Fibroblast of pulmonary artery (primary cell): ENCODE measurements at regions not wholly inside any gene's neighbourhood (a gene's known extent, or its start where the extent isn't known, plus 50 kb on each side); places are given as distances from the start of the nearest gene placed in this dataset.

Experiments
- DNase-seq: peaks from one replicate; pipeline ENCODE4 v3.0.0-alpha.2; 2010; ENCODE audit warnings: low read depth
- H3K4me3 ChIP-seq: replicated peaks from 2 replicates; pipeline ENCODE4 v1.5.1; 2011; ENCODE audit warnings: low read depth, mild to moderate bottlenecking, control low read depth, low read length, moderate library complexity
- TF ChIP-seq, protein P1 (sequence below): IDR thresholded peaks from 2 replicates; pipeline ENCODE4 v1.5.1; 2011; ENCODE audit warnings: mild to moderate bottlenecking, control low read depth, low read length, inconsistent platforms; ENCODE audit errors: missing control alignments

DNA sequence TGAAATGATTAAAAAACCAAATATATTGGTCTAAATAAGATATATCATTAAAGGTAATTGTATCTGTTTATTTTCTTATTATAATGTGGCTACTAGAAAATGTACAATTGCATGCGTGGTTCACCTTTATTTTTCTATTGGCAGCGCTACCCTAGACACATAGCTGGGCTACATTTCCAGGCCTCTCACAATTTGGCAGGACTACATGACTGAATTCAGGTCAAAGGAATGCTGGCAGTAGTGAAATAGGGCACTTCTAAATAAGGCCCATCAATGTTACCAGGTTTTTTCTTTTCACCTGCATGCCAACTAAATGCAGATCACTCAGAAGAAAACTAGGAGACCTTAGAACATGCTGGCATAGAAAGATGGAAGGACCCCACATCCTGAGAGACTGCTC is 1072.9 kb upstream of the SLIT2 start:
- DNase-seq, result no peak
- TF ChIP-seq, protein P1, sequence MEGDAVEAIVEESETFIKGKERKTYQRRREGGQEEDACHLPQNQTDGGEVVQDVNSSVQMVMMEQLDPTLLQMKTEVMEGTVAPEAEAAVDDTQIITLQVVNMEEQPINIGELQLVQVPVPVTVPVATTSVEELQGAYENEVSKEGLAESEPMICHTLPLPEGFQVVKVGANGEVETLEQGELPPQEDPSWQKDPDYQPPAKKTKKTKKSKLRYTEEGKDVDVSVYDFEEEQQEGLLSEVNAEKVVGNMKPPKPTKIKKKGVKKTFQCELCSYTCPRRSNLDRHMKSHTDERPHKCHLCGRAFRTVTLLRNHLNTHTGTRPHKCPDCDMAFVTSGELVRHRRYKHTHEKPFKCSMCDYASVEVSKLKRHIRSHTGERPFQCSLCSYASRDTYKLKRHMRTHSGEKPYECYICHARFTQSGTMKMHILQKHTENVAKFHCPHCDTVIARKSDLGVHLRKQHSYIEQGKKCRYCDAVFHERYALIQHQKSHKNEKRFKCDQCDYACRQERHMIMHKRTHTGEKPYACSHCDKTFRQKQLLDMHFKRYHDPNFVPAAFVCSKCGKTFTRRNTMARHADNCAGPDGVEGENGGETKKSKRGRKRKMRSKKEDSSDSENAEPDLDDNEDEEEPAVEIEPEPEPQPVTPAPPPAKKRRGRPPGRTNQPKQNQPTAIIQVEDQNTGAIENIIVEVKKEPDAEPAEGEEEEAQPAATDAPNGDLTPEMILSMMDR, result no peak
- no peak overlapping the region for H3K4me3 ChIP-seq

DNA sequence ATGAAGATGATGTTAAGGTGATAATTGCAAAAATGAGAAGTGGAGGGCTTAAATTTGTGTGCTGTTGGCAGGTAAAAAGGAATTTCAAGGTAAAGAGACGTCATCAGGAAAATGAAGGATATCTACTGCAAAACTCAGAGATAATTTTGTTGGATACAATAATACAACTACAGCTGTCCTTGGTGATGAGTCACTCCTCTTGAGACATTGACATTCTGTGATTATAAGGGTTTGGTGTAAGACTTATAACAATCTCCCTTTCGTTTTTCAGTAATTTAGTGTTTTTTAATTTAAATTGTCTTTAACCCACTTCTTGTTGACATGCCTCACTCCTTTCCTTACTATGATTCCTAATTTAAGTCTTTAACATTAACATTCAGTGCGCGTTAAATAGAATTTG is 1074.1 kb upstream of the SLIT2 start:
- TF ChIP-seq, protein P1, result no peak
- DNase-seq, result peak; percentile 10
- no peak overlapping the region for H3K4me3 ChIP-seq

DNA sequence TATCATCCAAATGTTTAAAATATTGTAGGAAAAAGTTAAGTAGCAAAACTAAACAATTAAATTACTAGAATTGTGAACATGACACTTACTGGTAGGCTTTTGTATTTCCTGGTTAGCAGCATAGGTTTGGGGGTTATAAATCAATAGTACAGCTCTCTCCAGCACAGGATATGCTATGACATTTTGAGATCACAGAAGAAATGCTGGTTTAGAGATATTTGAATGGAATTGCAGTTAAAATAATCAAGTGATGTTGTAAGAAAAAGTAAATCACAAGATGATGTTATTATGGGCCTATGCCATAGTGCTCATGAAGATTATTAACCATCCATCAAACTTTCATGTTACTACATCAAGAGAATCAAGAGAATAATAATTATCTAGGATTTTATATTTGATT is 1079.9 kb upstream of the SLIT2 start:
- H3K4me3 ChIP-seq, result no peak overlapping the region
- no peak for DNase-seq
- TF ChIP-seq, protein P1, result no peak

DNA sequence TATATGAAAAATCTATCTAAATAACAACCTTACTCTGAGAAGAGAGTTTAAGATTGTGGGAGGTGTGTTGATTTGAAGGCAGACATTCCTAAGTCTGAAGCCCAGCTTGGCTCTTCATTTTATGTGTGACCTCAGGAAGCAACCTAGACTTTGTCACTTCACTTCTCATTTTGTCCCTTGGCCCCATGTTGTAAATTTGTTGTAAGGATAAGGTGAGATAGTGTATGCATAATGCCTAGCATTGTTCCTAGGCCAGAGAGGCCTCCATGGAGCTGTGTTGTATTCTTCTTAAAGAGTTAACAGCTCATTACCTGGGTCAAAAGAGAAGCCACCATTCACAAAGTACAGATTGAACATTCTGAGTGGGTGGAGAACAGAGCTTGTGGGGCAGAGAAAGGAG is 1084.4 kb upstream of the SLIT2 start:
- no peak for DNase-seq
- H3K4me3 ChIP-seq, result no peak overlapping the region
- TF ChIP-seq, protein P1, result no peak

DNA sequence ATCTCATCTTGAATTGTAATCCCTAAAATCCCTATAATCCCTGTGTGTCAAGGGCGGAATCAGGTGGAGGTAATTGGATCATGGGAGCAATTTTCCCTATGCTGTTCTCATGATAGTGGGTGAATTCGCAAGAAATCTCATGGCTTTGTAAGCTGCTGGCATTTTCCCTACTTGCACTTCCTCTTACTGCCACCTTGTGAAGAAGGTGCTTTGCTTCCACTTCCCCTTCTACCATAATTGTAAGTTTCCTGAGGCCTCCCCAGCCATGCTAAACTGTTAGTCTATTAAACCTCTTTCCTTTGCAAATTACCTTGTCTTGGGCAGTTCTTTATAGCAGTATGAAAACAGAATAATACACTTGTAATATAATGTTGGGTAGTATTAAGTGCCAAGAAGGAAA is 1087.4 kb upstream of the SLIT2 start:
- no peak for DNase-seq
- H3K4me3 ChIP-seq, result no peak overlapping the region
- TF ChIP-seq, protein P1, result no peak

DNA sequence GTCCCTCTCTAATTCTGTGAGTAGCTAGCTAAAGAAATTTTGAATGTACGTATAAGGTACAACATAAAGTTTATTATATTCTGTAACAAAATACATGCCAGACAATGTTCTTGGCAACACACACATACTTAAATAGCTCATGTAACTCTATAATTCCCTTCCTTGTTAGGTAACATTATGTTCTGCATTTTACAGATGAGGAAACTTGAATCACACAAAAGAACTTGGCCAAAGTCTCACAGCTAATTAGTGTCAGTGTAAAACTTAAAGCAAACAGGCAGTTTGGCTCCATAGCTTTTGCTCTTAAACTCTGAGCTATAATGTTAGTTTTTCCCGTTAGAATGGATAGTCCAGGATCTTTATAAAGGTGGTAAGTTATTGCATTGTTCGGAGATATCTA is 1091.8 kb upstream of the SLIT2 start:
- no peak for DNase-seq

More for the DNA sequence above, 1091.8 kb upstream of the SLIT2 start:
- TF ChIP-seq, protein P1, result no peak
- H3K4me3 ChIP-seq, result no peak overlapping the region
